ENCODE measurements at regions not wholly inside any gene's neighbourhood (a gene's known extent, or its start where the extent isn't known, plus 50 kb on each side); places are given as distances from the start of the nearest gene placed in this dataset.
A peak's percentile ranks its signal among the peaks of the same experiment; 100 is the strongest.

GRCh38 chr7:52261057-52261456 is 774.4 kb upstream of the POM121L12 start:
- Histone ChIP-seq H3K9me3 (no peaks in the 10 kb centered on the region), H3K4me3 (no peak overlapping the region), H3K27me3 (no peaks in the 10 kb centered on the region), H3K27ac (no peak overlapping the region), H3K36me3 (ENCODE audit: low read depth, missing control alignments) (no peaks in the 10 kb centered on the region), H3K4me1 (no peaks in the 10 kb centered on the region)
- DNase-seq: no peak
- 52 to 60% methylated on average over 6 of the region's 6 CpGs for WGBS, 2 donors
- intact Hi-C loops (cut with DNase I; ENCODE audit: low total_unique reads): no loop called here
- no peak for TF ChIP-seq POLR2A (IDR thresholded peaks at IDR 0.05)
- TF ChIP-seq, protein P1, sequence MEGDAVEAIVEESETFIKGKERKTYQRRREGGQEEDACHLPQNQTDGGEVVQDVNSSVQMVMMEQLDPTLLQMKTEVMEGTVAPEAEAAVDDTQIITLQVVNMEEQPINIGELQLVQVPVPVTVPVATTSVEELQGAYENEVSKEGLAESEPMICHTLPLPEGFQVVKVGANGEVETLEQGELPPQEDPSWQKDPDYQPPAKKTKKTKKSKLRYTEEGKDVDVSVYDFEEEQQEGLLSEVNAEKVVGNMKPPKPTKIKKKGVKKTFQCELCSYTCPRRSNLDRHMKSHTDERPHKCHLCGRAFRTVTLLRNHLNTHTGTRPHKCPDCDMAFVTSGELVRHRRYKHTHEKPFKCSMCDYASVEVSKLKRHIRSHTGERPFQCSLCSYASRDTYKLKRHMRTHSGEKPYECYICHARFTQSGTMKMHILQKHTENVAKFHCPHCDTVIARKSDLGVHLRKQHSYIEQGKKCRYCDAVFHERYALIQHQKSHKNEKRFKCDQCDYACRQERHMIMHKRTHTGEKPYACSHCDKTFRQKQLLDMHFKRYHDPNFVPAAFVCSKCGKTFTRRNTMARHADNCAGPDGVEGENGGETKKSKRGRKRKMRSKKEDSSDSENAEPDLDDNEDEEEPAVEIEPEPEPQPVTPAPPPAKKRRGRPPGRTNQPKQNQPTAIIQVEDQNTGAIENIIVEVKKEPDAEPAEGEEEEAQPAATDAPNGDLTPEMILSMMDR (IDR thresholded peaks at IDR 0.05): no peak

DNA sequence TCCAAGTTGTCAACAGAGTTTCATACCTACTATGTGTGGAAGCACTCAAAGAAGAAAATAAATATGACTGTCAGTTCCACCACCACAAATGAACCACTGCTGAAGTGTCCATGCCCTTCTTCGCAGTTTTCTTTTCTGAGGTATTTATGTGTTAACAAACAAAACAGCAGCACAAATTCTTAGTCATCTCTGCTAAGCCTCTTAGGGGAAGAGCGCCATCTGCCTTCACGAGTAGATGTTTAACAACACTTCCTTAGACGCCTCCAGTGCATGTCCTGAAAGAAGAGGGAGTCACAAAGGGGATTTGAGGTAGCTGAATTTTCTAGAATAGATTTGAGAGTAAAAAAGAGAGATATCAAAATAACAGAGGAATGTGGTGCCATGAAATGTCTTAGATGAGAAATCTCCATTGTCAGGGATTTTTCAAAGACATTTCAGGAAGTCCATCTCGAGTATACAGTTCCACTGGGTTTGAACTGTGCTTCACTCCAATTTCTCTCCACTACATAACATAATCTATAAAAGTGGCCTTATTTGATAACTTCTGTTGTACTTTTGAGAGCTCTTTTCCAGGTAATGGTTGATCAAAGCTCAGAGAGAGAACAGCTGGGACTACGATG is 775.3 kb upstream of the POM121L12 start:
- Histone ChIP-seq H3K4me3 (no peak overlapping the region), H3K27me3 (no peaks in the 10 kb centered on the region), H3K4me1 (no peaks in the 10 kb centered on the region), H3K36me3 (ENCODE audit: low read depth, missing control alignments) (no peaks in the 10 kb centered on the region), H3K9me3 (no peaks in the 10 kb centered on the region), H3K27ac (no peak overlapping the region)
- intact Hi-C loops (cut with DNase I; ENCODE audit: low total_unique reads): no loop called here
- peak; percentile 18 for DNase-seq
- 54 to 59% methylated on average over 6 of the region's 6 CpGs for WGBS, 2 donors
- TF ChIP-seq POLR2A (IDR thresholded peaks at IDR 0.05): no peak
- TF ChIP-seq, protein P1 (IDR thresholded peaks at IDR 0.05): no peak

DNA sequence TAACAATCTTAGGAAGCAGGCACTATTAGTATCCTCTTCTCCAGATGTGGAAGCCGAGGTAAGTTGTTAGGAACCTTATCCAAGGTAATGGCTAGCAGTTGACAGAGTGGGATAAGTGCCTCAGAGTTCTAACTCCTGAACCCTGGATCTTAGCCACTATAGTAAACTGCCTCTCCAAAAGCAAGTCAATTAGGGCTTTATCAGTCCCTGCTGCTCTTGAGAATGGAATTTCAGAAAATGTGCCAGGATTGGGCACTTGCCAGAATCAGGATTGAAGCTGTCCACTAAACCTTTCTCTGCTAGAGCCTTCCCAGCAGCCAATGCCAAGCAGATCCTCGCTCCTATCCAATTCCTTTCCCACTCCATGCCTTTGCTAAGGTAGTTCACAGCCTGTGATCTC is 777.5 kb upstream of the POM121L12 start:
- Histone ChIP-seq H3K27ac (no peak overlapping the region), H3K4me1 (no peaks in the 10 kb centered on the region), H3K27me3 (no peaks in the 10 kb centered on the region), H3K36me3 (ENCODE audit: low read depth, missing control alignments) (no peaks in the 10 kb centered on the region), H3K9me3 (no peaks in the 10 kb centered on the region), H3K4me3 (no peak overlapping the region)
- 46 to 62% methylated on average over 2 of the region's 2 CpGs for WGBS, 2 donors
- intact Hi-C loops (cut with DNase I; ENCODE audit: low total_unique reads): no loop called here
- TF ChIP-seq, protein P1 (IDR thresholded peaks at IDR 0.05): no peak
- TF ChIP-seq POLR2A (IDR thresholded peaks at IDR 0.05): no peak
- DNase-seq: peak; percentile 37

GRCh38 chr7:52254396-52255010 is 780.9 kb upstream of the POM121L12 start:
- WGBS, 2 donors: 75 to 77% methylated on average over 4 of the region's 4 CpGs
- Histone ChIP-seq H3K9me3 (no peaks in the 10 kb centered on the region), H3K4me1 (no peaks in the 10 kb centered on the region), H3K36me3 (ENCODE audit: low read depth, missing control alignments) (no peaks in the 10 kb centered on the region), H3K4me3 (no peak overlapping the region), H3K27ac (no peak overlapping the region), H3K27me3 (no peaks in the 10 kb centered on the region)
- intact Hi-C loops (cut with DNase I; ENCODE audit: low total_unique reads): no loop called here
- no peak for DNase-seq
- no peak for TF ChIP-seq POLR2A (IDR thresholded peaks at IDR 0.05)
- TF ChIP-seq, protein P1 (IDR thresholded peaks at IDR 0.05): no peak

DNA sequence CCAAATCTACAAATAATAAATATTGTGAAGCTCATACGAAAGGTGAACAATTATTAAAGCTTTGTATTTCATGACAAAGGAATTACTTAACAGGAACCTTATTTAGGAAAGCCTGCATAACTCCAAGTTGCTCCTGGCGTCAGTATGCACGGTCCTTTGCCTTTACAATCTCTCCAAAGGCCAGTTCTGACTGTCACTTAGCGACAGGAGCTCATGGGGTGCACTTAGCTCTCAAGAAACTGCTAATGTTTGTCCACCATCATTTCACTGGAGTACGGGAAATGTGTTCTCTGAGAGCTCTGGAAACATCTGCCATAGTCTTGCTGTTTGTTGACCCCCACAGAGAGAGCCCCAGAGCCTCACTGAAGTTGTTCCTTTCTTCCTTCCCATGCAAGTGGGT is 781.5 kb upstream of the POM121L12 start:
- intact Hi-C loops (cut with DNase I; ENCODE audit: low total_unique reads): no loop called here
- DNase-seq: no peak

More for the DNA sequence above, 781.5 kb upstream of the POM121L12 start:
- H3K27me3 ChIP-seq: no peaks in the 10 kb centered on the region
- no peak overlapping the region for H3K27ac ChIP-seq
- 69 to 74% methylated on average over 5 of the region's 5 CpGs for WGBS, 2 donors
- no peaks in the 10 kb centered on the region for H3K4me1 ChIP-seq
- H3K36me3 ChIP-seq (ENCODE audit: low read depth, missing control alignments): no peaks in the 10 kb centered on the region
- no peaks in the 10 kb centered on the region for H3K9me3 ChIP-seq
- H3K4me3 ChIP-seq: no peak overlapping the region
- TF ChIP-seq, protein P1 (IDR thresholded peaks at IDR 0.05): no peak
- no peak for TF ChIP-seq POLR2A (IDR thresholded peaks at IDR 0.05)

All from testis (tissue), 2 donors.